ENCODE measurements at regions not wholly inside any gene's neighbourhood (a gene's known extent, or its start where the extent isn't known, plus 50 kb on each side); places are given as distances from the start of the nearest gene placed in this dataset.
"Not testable (repeated sequence)": the region's sequence is repeated elsewhere in the genome, so short reads cannot be mapped to it uniquely, and the experiment has no call there.

DNA sequence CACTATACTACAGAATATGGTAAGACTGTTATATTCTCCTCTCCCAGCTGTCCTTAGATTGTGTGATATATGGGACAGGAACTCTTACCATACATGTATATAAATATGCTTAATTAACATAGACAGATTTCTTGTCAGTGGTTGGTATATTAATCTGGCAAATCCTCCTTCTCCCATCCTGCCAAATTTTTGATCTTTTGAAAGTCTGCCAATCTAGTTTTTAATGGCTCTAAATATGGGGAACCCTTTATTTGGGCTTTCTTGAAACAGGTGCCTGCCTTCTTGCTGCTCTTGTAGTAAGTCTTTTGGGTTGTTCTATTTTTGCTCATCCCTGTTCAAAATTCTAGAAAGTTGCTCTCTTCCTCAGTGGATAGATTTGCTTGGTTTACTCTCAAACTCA is 63.5 kb downstream of the SPATA31D1 start:
- DNase-seq (ENCODE audit: low spot score): no peak

DNA sequence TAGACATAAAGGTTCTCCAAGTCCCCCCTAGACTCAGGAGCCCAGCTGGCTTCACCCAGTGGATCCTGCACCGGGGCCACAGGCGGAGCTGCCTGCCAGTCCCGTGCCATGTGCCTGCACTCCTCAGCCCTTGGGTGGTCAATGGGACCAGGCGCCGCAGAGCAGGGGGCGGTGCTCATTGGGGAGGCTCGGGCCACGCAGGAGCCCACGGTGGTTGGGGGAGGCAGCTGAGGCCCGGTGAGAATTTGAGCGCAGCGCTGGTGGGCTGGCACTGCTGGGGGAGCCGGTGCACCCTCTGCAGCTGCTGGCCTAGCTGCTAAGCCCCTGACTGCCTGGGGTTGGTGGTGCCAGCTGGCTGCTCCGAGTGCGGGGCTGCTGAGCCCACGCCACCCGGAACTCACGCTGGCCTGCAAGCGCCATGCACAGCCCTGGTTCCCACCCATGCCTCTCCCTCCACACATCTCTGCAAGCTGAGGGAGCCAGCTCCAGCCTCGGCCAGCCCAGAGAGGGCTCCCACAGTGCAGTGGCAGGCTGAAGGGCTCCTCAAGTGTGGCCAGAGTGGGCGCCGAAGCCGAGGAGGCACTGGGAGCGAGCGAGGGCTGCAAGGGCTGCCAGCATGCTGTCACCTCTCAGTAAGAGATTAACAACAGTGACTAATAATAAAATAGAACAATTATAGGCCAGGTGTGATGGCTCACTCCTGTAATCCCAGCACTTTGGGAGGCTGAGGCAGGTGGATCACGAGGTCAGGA is 65.9 kb downstream of the SPATA31D1 start:
- no peak for DNase-seq (ENCODE audit: low spot score)

DNA sequence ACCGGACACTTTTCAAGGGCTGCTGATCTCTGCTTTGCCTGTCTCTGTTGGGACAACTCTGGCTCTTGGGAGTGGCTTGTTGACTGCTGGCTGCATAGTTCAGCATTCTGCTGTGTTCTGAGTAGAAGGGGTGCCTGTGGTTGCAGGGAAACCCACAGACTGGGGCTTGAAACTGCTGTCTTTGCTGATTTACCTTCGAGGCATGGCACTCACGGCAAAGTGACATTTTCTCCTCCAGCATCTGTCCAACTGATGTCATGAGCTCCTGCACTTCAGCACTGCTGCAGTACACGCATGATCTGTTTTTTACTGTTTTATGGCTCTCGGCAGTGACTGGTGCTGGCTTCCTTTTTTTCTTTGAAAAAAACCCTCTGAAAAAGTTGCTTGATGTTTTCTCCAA is 69.2 kb downstream of the SPATA31D1 start:
- DNase-seq (ENCODE audit: low spot score): no peak

DNA sequence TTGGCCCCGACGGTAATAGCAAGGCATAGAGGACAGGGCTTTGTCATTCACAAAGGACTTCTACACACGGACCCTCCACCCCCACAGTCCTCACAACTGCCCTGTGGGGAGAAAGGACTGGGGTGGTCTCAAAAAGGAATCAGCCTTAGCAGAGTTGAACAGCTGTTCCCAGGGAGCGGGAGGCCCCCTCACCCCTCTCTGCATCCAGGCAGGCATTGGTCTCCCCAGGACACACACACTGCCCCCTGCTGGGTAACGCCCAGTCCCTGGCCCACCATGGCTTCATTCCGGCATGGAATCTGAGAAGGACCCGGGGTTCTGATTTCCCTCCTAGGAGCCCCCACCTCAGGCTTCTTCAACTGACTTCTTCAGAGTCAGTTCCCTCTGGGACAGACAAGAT is 73.2 kb downstream of the SPATA31D1 start:
- DNase-seq (ENCODE audit: low spot score): not testable (repeated sequence)

DNA sequence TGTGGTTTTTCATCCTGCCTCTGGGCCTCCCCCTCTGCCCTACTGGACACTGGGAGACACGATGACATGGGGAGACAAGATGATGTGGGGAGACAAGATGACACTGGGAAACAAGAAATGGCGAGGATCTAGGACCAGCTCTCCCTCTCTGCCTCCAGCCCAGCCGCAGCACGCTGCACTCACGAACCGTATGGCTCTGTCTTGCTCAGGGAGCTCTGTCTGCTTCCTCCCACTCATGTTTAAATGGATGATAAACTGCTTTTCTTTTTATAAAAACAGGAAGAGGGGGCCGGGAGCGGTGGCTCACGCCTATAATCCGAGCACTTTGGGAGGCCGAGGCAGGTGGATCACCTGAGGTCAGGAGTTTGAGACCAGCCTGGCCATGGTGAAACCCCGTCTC is 73.7 kb downstream of the SPATA31D1 start:
- no peak for DNase-seq (ENCODE audit: low spot score)

DNA sequence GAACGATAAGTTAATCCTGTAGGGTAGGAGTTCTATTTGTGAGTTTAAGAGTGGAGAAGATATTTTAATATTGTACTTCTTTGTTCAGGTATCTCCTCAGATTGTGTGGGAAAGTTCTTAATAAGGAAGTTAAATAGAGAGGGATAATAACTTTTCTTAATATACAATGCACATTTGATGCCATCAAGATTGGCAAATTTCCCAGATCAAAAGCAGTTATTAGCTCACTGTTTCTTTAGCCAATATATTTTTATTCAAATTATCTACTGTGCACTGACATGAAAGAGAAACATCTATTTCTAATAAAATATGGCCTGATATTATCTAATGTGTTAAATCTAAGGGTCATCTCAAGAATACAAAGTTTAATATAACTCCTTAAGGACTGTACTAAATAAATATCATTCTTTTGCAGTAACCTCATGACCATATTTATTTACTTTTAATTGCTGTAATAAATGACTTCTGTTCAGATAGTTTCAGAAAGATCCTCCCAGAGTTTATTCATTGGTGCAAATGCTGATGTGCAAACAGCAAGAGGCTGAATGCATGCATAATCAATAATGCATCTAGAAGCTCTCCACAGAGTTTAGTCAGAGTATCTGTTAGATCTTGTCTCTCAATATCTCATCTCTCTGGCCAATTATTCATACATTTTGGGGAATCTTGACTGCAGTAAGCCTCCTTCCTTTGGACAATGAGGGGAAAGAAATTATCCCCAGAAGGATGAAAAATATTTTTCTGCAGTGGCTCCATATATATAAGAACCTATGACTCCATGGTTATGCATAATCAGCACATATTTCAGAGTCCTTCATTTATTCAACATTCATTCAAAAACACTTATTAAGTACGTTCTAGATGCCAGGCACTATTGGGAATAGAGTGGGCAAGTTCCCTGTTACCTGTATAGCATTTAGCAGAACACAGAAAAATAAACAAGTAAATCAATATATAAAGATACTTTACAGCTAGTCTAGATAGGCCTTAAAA is 85.3 kb downstream of the SPATA31D1 start:
- DNase-seq (ENCODE audit: low spot score): no peak

DNA sequence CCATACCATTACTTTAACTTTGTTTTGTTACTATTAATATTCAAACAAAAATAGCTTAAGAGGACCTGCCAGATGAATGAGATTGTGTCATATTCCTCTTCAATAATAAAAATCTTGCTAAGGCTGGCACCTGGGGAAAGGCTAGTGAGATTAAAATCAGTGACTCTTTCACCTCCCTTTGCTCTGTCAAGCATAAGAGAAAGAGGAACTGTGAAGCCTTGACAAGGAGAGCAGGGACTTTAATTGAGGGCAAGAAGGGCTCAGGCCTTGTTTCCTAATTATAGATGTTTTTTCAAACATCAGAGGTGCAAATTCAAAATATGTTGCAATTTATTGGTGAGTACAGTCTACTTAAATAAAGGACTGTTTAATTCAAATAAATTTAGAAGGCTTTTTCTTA is 91.7 kb downstream of the SPATA31D1 start:
- no peak for DNase-seq (ENCODE audit: low spot score)

DNA sequence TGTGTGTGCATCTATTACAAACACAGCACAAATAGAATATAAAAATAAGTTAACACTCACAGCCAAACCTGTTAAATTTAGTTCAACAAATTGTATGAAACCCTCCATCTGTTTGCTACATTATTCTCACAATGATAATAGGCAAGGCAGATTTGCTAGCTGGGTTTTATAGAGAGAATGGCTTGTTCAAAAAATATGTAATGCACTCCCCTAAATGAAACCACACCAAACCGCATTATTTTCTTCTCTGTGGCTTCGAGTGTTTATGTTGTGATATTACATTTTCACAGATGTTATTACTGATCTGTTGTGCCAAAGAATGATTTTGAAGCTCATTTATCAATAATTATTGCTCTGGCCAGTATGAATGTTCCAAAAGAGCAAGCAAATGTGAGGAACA is 92.9 kb downstream of the SPATA31D1 start:
- no peak for DNase-seq (ENCODE audit: low spot score)

DNA sequence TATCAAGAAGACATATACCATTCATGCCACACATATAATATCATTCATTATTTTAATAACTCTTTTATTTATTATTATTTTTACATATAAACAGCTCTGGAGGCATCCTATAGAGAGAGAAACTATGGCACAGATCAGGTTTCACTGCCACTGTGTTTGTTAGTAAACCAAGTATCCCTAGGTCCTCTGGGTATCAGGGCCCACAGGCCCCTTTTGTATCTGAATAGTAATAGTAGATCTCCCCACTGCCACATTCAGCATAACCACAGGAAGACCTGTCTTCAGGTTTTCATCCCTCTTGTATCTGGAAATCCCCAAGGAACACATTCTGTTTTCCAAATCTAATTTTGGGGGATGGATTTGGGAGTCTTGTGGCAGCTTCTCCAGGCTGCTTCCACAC is 94.0 kb downstream of the SPATA31D1 start:
- peak; percentile 15 for DNase-seq (ENCODE audit: low spot score)

DNA sequence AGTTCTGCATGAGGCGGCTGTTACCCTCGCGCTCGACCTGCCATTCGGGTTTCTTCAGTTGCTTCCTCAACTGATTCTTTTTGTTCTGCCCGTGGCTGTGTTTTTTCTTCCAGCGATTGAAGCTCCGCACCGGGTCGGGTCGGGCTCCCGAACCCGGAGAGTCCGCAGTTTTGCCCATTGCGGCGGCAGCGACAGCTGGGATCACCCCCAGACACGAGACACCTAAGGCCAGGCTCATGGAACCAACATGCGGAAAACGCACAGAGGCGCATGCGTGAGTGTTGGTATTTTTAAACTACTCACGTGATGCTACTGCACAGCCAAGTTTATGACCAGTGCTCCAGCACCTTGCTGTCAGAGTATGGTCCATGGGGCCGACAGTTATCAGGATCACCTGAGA is 100.0 kb downstream of the SPATA31D1 start:
- no peak for DNase-seq (ENCODE audit: low spot score)

DNA sequence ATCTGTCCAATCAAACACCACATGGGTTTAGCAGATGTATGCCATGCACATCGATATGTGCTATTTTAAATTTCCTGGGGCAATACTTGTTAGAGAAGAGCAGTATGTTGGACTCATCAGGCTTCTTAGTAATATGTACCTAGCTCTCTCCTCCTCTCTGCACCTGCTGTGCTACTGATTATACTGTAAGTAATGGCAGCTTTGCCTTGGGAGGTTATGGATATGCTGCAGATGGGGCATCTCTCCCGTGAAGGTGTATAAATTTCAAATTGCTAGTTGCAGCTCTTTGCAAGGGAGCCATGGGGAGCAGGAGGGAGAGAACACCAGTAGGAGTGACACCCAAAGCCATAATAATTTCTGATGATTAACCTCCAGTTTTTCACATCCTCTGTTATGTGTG is 101.5 kb downstream of the SPATA31D1 start:
- no peak for DNase-seq (ENCODE audit: low spot score)

DNA sequence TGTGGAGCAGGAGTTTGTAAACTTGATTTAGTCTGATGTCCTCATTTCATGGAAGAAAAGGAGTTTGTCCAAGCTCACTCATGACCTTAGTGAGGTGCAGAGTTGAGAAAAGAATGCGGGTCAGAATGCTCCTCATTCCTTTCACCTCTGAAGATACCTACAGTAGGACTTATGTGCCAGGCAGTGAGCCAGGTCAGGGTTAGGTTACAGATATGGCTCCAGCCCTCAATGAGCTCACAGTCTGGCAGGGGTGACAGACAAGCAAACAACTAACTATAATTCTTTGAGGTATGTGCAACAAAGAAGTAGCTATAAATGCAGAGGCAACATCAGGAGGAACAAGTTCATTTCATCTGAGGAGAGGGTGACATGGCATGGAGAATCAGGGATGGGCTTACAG is 102.5 kb downstream of the SPATA31D1 start:
- no peak for DNase-seq (ENCODE audit: low spot score)

DNA sequence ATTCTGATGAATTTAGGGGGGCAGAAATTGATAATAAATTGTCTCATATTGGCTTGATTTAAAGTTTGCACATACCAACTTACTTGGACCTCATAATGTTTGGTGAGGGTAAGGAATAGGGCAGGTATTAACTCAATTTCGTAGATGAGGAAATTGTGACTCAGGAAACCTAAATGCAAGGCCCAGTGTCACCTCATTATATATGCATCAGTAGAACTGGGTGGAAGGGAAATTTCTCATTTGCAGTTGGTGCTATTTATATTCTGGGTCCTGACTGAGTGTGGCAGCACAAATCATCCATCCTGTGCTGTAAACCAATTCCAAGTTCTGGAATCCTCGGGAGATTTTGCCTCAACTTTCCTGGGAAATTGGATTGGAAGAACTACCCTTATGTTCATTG is 103.0 kb downstream of the SPATA31D1 start:
- no peak for DNase-seq (ENCODE audit: low spot score)

DNA sequence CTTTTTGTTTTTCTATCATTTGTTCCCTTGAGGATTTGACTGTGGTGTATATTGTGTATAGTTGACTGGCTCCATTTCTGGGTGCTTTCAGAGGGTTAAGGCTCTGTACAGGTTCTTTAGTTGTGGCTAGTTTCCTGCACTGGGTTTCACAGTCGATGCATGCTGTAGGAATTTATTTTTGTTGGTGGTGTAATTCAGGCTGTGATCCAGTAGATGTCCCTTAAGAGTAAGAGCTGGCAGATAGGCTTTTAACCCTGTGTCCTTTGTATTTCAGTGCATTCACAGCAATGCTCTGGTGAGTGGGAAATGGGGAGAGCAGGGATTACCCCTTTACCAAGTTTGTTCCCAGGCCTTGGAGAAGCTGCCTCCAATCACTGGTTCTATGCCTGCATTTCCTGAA is 112.9 kb downstream of the SPATA31D1 start:
- DNase-seq (ENCODE audit: low spot score): no peak

DNA sequence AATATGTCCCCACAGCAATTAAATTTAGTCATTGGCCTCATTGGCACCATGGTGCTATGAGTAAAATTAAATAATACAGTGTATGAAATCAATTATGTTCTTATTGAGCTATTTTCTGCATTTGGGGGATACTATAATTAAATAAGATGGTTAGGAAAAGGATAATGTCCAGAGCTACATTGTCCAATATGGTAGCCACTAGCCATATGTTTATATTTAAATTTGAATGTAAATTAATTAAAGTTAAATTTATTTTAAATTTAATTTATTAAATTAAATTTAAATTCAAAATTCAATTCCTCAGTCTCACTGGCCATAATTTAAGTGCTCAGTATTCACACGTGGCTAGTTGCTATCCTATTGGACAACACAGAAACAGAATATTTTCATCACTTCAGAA is 115.7 kb downstream of the SPATA31D1 start:
- no peak for DNase-seq (ENCODE audit: low spot score)

DNA sequence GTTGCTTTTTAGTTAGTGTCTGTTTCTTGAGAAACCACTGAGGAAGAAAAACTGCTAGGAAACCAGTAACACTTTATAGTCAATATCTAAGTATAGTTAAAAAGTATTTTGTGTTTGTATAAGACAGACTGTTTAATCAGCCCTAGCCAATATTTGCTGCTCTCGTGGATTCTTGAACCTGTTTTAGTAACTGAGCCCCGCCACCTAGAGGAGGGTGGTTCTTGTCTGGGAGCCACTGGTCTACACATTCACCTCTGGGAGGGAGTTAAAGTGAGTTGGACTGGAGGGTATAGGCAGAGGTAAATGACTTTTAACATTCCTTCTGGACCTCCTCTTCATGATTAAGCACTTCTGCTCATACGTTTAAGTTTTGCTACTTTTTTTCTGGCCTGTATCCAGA is 117.2 kb downstream of the SPATA31D1 start:
- no peak for DNase-seq (ENCODE audit: low spot score)

DNA sequence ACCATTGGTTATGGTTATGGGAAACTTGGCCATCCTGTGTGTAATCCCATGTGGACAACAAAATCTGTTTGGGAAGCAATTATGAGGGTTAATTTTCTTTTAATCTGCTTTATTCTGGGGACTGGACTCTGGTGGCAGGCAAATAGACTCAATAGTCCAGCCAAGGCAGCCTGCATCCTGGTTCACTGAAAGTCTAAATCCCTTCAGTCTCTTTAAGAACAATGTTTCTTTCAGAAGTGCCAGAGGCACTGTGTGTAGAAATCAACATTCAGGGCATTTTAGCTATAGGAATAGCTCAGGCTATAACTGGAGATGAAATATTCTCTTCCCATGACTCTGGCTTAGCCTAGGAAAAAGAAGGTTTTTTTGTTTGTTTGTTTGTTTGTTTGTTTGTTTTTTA is 118.0 kb downstream of the SPATA31D1 start:
- no peak for DNase-seq (ENCODE audit: low spot score)

DNA sequence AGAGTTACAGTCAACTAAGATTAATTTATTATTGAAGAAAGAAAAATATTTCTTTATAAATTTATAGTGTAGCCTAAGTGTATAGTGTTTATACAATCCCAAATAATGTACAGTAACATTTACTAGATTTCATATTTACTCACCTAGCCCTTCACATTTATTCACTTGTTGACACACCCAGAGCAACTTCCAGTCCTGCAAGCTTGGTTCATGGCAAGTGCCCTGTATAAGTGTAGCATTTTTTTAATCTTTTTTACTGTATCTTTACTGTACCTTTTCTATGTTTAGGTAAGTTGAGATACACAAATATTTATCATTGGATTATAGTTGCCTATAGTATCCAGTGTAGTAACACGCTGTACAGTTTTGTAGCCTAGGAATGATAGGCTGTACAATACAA is 119.9 kb downstream of the SPATA31D1 start:
- no peak for DNase-seq (ENCODE audit: low spot score)

DNA sequence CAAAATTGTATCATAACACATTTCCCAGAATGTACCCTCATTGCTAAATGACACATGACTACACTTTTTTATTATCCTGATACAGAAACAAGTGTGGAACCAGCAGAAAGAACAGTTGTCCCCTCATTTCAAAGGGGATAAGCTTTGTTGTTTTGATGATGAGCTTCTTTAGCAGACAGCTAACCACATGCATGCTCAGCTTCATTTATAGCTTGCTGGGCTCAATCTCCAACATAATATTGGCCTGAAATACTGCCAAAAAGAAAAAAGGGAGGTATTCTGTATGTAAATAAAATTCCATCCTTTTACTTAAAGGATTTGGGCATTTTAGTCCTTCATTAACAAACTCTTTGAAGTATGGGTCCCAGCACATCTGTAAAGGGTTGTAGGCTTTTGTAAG is 120.4 kb downstream of the SPATA31D1 start:
- no peak for DNase-seq (ENCODE audit: low spot score)

DNA sequence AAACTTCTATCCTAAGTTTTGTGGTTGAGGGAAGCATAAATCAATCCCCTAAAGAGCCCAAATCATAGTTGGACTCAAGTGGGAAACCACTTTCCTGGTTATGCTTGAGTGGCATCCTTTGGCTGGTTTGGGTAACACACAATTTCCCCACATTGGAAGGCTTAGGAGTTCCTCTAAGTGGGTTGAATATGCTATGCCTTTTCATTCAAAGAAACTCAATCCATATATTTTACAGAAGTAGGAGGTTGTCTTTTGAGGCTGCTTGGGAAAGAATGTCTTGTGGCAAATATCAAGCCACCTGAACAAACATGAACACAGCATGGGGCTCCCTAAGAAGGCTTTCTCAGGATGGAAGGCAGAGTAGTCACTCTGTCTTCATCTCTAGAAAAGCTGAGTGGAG is 121.1 kb downstream of the SPATA31D1 start:
- no peak for DNase-seq (ENCODE audit: low spot score)

DNA sequence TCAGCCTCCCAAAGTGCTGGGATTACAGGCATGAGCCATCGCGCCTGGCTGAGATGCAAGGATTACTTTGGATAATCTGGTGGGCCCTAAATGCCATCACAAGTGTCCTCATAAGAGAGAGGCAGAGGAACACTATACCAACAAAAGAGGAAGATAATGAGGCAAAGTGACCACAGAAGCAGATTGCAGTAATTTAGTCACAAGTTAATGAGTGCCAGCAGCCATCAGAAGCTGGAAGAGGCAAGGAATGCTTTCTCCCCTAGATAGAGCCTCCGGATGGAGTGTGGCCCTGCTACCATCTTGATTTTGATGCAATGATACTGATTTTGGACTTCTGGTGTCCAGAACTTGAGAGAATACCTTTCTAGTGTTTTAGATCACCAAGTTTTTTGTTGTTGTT is 122.3 kb downstream of the SPATA31D1 start:
- no peak for DNase-seq (ENCODE audit: low spot score)

DNA sequence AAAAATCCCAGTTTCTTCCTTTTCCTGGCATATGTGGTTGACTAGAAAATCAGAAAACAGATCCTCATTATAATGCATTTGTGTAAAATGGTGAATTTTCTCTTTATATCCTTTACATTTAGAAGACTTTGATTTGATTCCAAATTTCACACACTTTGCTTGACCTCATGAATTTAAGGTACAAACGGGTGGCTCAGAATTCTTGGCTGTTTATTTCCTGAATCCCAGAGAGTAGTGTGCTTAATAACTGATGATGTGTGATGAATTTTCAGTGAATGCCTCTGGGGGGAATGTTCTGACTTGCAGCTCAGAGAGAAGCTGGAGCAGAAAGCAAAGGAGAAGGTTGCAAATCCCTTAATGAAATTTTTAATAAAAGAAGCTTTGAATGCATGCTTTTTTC is 126.8 kb downstream of the SPATA31D1 start:
- DNase-seq (ENCODE audit: low spot score): no peak

DNA sequence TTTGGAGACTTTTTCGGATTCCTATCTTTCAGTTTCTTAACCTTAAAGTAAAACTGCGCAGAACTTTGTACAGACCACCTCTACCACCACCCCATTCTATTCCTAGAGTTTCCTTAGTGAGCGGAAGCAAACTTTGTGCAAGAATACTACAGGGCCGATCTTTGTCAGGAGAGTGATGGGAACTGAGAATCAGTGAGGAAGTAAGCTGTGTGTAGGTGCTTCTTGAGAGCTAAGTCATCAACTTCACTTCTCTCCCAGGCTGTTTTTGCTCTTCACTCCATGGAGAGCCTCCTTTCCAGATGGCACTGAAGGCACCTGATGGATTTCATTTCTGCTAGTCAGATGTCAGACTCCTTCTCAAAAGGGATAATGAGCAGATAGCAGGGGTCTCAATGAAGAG is 127.3 kb downstream of the SPATA31D1 start:
- DNase-seq (ENCODE audit: low spot score): no peak

All from iPS-NIHi11 (cell line).